Renal pelvis (tissue), 1 donor: ENCODE measurements at regions not wholly inside any gene's neighbourhood (a gene's known extent, or its start where the extent isn't known, plus 50 kb on each side); places are given as distances from the start of the nearest gene placed in this dataset.
"Not testable (repeated sequence)": the region's sequence is repeated elsewhere in the genome, so short reads cannot be mapped to it uniquely, and the experiment has no call there.

Experiments used
- DNase-seq: peaks from one replicate; pipeline ENCODE4 v3.0.0-alpha.2; 2013

GRCh38 chr7:119950390-119951041, 322.5 kb upstream of the KCND2 start:
- DNase-seq = not testable (repeated sequence)

GRCh38 chr7:119951614-119952013, 321.4 kb upstream of the KCND2 start:
- DNase-seq = not testable (repeated sequence)

GRCh38 chr7:119957335-119957734, 315.6 kb upstream of the KCND2 start:
- DNase-seq = no peak

GRCh38 chr7:119959811-119960210, 313.2 kb upstream of the KCND2 start:
- no peak for DNase-seq

GRCh38 chr7:119963654-119964053, 309.3 kb upstream of the KCND2 start:
- DNase-seq = no peak

- DNase-seq = no peak
Measured at GRCh38 chr7:119964065-119964464, 308.9 kb upstream of the KCND2 start.

GRCh38 chr7:119964788-119965542, 308.0 kb upstream of the KCND2 start:
- DNase-seq = no peak

GRCh38 chr7:119967221-119967620, 305.8 kb upstream of the KCND2 start:
- DNase-seq = no peak

GRCh38 chr7:119968411-119968810, 304.6 kb upstream of the KCND2 start:
- not testable (repeated sequence) for DNase-seq

GRCh38 chr7:119969054-119969453, 303.9 kb upstream of the KCND2 start:
- no peak for DNase-seq

- DNase-seq = no peak
Measured at GRCh38 chr7:119969763-119970162, 303.2 kb upstream of the KCND2 start.

- no peak for DNase-seq
Measured at GRCh38 chr7:119974972-119975371, 298.0 kb upstream of the KCND2 start.

GRCh38 chr7:119982884-119983283, 290.1 kb upstream of the KCND2 start:
- no peak for DNase-seq

- no peak for DNase-seq
Measured at GRCh38 chr7:119983468-119983867, 289.5 kb upstream of the KCND2 start.

GRCh38 chr7:119984247-119984646, 288.7 kb upstream of the KCND2 start:
- no peak for DNase-seq

- DNase-seq = no peak
Measured at GRCh38 chr7:119988401-119988800, 284.6 kb upstream of the KCND2 start.

- no peak for DNase-seq
Measured at GRCh38 chr7:119994928-119995327, 278.0 kb upstream of the KCND2 start.

- no peak for DNase-seq
Measured at GRCh38 chr7:119996634-119997033, 276.3 kb upstream of the KCND2 start.

GRCh38 chr7:119999738-120000475, 273.1 kb upstream of the KCND2 start:
- DNase-seq = no peak

GRCh38 chr7:120005720-120006119, 267.3 kb upstream of the KCND2 start:
- DNase-seq = no peak

GRCh38 chr7:120014301-120014700, 258.7 kb upstream of the KCND2 start:
- not testable (repeated sequence) for DNase-seq

- DNase-seq = no peak
Measured at GRCh38 chr7:120014925-120015465, 258.0 kb upstream of the KCND2 start.

- DNase-seq = no peak
Measured at GRCh38 chr7:120021085-120021484, 251.9 kb upstream of the KCND2 start.
